HG03520 (cell line): ENCODE measurements at regions not wholly inside any gene's neighbourhood (a gene's known extent, or its start where the extent isn't known, plus 50 kb on each side); places are given as distances from the start of the nearest gene placed in this dataset.

Source experiments
- ATAC-seq: cut with Tn5 transposase; IDR thresholded peaks from one replicate; pipeline ENCODE4 v1.9.1; 2021; ENCODE audit warnings: mild to moderate bottlenecking, moderate library complexity; ENCODE audit not compliant: unreplicated experiment

GRCh38 chr11:98862169-98862568, 158.6 kb upstream of the CNTN5 start:
- no peak for ATAC-seq

DNA sequence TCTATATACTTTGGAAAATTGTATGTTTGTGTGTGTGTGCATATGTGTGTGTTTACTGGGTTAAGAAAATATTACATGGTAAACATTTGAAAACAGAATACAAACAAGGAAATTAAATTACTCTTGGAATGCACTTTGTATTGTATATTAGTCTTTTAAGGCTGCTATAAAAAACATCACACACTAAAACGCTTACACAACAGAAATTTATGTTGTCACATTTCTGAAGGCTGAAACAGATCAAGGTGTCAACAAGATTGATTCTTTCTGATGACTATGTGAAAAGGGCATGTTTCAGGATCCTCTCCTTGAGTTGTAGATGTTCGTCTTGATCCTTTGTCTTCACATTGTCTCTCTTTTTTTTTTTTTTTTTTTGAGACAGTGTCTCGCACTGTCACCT, 149.1 kb upstream of the CNTN5 start:
- ATAC-seq = no peak

- ATAC-seq = no peak
Measured at GRCh38 chr11:98874050-98874449, 146.7 kb upstream of the CNTN5 start.

DNA sequence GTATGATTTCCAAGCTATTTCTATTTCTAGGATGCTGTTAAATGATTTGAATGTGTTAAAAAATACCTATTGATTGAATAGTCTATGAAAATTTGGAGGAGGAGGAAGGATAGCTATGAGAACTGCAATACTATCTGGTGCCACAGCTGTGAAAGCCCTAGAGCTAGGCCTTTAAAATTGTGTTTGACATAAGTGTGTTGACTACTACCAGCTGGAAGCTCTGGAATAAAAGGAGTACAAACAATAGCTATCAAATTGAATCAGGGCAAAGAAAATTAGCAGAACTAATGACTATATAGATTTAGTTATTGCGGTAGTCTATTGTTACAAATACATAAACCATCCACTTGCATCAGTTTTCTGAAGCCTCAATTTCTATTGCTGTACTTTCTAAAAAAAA, 124.8 kb upstream of the CNTN5 start:
- ATAC-seq = no peak

GRCh38 chr11:98940913-98941312, 79.8 kb upstream of the CNTN5 start:
- no peak for ATAC-seq

- ATAC-seq = no peak
Measured at GRCh38 chr11:98944461-98944860, 76.3 kb upstream of the CNTN5 start.

DNA sequence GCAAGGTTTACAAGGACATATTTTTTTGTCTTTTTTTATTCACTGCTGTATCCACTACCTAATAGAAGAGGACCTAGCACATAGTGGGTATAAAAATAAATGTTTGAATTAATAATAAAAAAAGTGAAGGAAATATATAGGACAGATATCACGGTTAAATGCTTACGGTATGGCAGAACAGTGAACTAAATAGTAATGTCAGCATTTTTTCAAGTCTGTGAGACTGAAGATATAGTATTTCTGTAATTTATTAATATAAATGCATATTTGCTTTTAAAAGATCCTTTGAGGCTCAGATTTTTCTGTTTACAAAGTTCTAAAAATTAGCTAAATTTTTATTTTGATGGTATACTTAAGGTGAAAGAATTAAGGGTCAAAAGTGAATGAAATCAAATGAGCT, 68.6 kb upstream of the CNTN5 start:
- ATAC-seq = no peak

GRCh38 chr11:98955551-98955950, 65.2 kb upstream of the CNTN5 start:
- ATAC-seq = no peak

DNA sequence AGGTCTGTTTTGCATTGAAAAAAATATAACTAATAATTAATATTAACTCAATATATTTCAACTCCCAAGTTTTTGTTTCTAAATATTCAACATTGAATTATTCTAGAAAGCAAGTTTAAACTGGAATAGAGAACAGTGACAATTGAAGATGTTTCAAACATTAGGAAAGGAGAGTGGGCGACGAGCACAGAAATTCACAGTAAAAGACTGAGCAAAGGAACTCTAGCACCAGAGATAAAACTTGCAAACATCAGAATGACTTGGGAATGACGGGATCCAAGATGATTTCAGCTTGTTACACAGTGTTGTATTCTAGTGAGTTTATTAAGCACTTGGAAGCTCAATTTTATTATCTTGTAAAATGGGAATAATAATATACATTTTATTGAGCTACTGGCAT, 56.6 kb upstream of the CNTN5 start:
- no peak for ATAC-seq

- ATAC-seq = no peak
Measured at GRCh38 chr11:98965358-98965757, 55.4 kb upstream of the CNTN5 start.

DNA sequence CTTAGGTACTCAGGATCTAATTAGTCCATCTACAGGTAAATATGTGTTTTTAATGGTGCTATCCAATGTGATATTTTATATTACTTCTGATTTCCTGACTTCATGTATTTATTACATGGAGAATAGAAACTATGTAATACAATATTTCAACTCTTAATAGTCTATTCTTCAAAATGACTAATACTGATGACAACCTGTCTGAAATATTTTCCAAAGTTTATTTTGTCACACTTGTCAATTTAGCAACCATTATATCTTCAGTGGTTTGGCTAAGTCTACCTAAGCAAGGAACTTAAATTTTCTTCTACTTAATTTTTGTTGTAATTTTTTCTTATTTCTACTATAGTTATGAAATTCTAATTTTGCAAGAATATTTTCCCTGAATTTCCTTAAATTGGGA, 55.0 kb upstream of the CNTN5 start:
- ATAC-seq = no peak

DNA sequence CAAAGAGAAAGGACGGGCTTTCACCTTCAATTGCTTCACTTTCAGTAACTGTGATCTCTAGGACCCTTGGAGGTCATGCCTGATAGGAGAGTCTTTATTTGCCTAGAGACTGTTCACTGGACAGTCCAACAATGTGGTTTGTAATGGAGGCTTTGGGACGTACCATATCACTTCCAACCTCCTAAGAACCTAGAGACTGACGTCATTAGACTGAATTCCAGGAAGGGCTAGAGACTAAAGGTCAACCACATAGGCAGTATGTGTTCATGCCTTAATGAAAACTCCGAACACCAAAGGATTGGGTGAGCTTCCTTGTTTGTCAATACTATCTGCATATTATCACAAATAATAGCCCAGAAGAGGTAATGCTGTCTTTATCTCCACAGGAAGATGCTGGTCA, 53.7 kb upstream of the CNTN5 start:
- no peak for ATAC-seq
